Activated naive CD4-positive, alpha-beta T cell treated with anti-CD3 and anti-CD28 coated beads for 36 hours (primary cell): ENCODE measurements at regions not wholly inside any gene's neighbourhood (a gene's known extent, or its start where the extent isn't known, plus 50 kb on each side); places are given as distances from the start of the nearest gene placed in this dataset.

Experiments used
- CTCF ChIA-PET: fragments of 350-600 bp; sonication (Branson Sonifier 250); formaldehyde crosslinking; loops from one replicate; lab custom pipeline; 2021; ENCODE audit warnings: antibody characterized with exemption; lab: Charles Lee
- DNase-seq: peaks from one replicate; pipeline ENCODE4 v3.0.0-alpha.2; 2020
- H3K27ac Mint-ChIP-seq: one replicate; pipeline ENCODE4 v1.8.0; 2021; ENCODE audit warnings: mild to moderate bottlenecking, mixed read lengths
- H3K27me3 Mint-ChIP-seq: one replicate; pipeline ENCODE4 v1.8.0; 2021; ENCODE audit warnings: low read depth, mixed read lengths
- H3K36me3 Mint-ChIP-seq: one replicate; pipeline ENCODE4 v1.8.0; 2021; ENCODE audit warnings: low read depth, mixed read lengths
- H3K4me1 Mint-ChIP-seq: one replicate; pipeline ENCODE4 v1.8.0; 2021; ENCODE audit warnings: low read depth, mixed read lengths
- H3K4me3 Mint-ChIP-seq: one replicate; pipeline ENCODE4 v1.8.0; 2021; ENCODE audit warnings: mild to moderate bottlenecking, moderate library complexity, mixed read lengths
- H3K9me3 Mint-ChIP-seq: one replicate; pipeline ENCODE4 v1.8.0; 2021; ENCODE audit warnings: mixed read lengths
- intact Hi-C: fragments of 100-400 bp; cut with micrococcal nuclease; formaldehyde crosslinking; loops from one replicate; pipeline ENCODE4 v1.15.1; 2023

GRCh38 chr5:167661605-167662004, 629.8 kb upstream of the WWC1 start:
- Mint-ChIP-seq H3K36me3 (no peaks in the 10 kb centered on the region), H3K9me3 (peaks cover 1% of the 10 kb centered on the region), H3K4me3 (no peak overlapping the region), H3K27me3 (no peaks in the 10 kb centered on the region), H3K4me1 (no peaks in the 10 kb centered on the region), H3K27ac (no peak overlapping the region)
- no peak for DNase-seq
- intact Hi-C loops = no loop called here
- CTCF ChIA-PET = no interaction called here

DNA sequence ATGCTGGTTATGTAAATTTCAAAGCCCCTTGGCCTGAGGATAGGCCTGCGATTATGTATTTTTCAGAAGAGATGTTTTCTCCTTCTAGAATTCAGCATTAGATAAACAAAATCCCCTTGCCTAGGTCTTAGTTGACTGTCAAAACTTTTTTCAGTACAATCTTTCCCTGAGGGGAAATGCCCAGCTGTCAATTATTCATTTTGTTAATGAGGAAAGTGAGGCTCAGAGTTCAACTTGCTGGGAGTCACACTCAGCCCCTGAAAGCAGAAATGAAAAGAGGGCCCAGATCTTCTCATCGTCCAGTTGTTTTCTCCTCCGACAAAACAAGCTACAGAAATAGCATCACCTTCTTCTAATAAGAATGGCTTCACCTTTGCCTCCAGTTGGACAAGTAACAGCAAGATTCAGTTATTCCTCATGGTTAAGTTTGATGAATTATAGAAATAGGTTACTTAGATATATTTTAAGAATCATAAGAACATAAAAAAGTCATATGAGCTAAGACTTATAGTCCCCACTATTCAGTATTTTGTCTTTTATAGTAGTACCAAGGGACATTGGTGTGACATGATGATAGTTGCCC, 627.1 kb upstream of the WWC1 start:
- peaks cover 1% of the 10 kb centered on the region for H3K9me3 Mint-ChIP-seq

DNA sequence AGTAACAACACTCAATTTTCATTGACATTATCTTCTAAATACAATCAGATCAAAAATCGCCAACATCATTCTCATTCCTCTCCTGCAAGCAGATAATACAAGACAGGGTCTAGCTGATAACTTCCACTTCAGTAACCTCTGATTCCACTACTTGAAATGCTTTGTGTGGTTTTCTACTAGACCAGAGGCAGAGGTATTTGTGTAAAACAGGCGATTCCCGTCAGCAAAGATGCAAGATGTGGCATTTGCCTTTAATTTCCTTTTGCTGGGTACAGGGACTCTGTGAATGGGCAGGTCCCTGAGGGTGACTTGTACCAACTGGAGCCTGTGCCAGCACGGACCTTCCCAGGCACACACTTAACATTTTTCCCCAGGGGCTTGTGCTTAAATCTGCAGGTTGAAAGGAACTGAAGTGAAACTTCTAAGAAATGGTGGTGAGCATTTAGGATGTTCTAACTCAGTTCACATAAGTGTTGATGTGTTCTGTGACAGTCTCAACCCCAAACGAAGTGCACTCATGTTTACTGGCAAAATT, 625.5 kb upstream of the WWC1 start:
- H3K4me3 Mint-ChIP-seq = no peak overlapping the region
- H3K27me3 Mint-ChIP-seq = no peaks in the 10 kb centered on the region
- no peak for DNase-seq
- H3K27ac Mint-ChIP-seq = no peak overlapping the region
- peaks cover 1% of the 10 kb centered on the region for H3K9me3 Mint-ChIP-seq
- H3K36me3 Mint-ChIP-seq = no peaks in the 10 kb centered on the region
- intact Hi-C loops = no loop called here
- no peaks in the 10 kb centered on the region for H3K4me1 Mint-ChIP-seq
- CTCF ChIA-PET = no interaction called here

More for the DNA sequence above, 627.1 kb upstream of the WWC1 start:
- Mint-ChIP-seq H3K27me3 (no peaks in the 10 kb centered on the region), H3K27ac (no peak overlapping the region), H3K36me3 (no peaks in the 10 kb centered on the region), H3K4me1 (no peaks in the 10 kb centered on the region), H3K4me3 (no peak overlapping the region)
- DNase-seq = no peak
- CTCF ChIA-PET = no interaction called here
- intact Hi-C loops = no loop called here

DNA sequence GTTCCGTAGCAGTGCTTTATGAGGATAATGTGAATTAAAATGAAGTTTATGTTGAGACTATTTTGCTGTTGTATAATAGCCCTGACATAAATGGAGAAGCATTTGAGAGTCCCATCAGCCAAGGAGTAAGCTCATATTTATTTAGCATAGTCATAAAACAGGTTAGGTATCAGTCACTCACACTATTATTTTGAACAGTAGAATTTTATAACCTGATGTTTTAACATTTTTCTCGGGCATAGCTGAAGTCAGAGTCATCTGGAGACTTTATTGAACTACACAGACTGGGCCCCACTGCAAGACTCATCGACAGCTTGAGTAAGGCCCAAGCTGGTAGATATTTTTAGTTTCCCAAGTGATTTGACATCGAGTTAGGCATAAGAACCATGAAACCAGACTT, 620.3 kb upstream of the WWC1 start:
- Mint-ChIP-seq H3K27ac (no peak overlapping the region), H3K4me1 (no peaks in the 10 kb centered on the region), H3K9me3 (peaks cover 2% of the 10 kb centered on the region), H3K27me3 (no peaks in the 10 kb centered on the region), H3K36me3 (no peaks in the 10 kb centered on the region), H3K4me3 (no peak overlapping the region)
- no peak for DNase-seq
- intact Hi-C loops = no loop called here
- CTCF ChIA-PET = no interaction called here

DNA sequence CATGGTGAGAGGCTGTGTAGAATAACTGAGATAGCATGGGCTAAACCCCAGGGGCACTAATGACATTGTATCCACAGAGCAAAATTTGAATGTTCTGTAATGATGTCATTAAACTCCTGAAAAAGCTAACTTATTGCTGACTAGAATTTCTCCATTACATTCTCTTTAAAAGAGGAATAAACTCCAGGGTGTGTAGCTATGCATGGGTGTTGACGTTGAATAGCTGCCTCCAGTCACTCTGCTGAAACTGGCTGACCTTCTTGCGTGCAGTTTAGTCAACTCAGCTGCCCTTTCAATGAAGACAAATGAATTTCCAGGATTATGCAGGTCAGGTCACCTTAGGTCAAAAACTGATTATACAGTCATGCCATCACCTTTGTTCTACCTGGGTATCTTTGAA, 617.5 kb upstream of the WWC1 start:
- Mint-ChIP-seq H3K9me3 (peaks cover 10% of the 10 kb centered on the region), H3K27me3 (no peaks in the 10 kb centered on the region), H3K4me1 (no peaks in the 10 kb centered on the region), H3K27ac (no peak overlapping the region), H3K36me3 (no peaks in the 10 kb centered on the region), H3K4me3 (no peak overlapping the region)
- intact Hi-C loops = no loop called here
- DNase-seq = no peak
- CTCF ChIA-PET = no interaction called here

- H3K36me3 Mint-ChIP-seq = no peaks in the 10 kb centered on the region
- no peaks in the 10 kb centered on the region for H3K4me1 Mint-ChIP-seq
- intact Hi-C loops = no loop called here
- H3K27ac Mint-ChIP-seq = no peak overlapping the region
- CTCF ChIA-PET = no interaction called here
- no peaks in the 10 kb centered on the region for H3K27me3 Mint-ChIP-seq
- peaks cover 15% of the 10 kb centered on the region for H3K9me3 Mint-ChIP-seq
- H3K4me3 Mint-ChIP-seq = no peak overlapping the region
- no peak for DNase-seq
Measured at GRCh38 chr5:167678481-167678880, 613.0 kb upstream of the WWC1 start.

GRCh38 chr5:167684251-167684650, 607.2 kb upstream of the WWC1 start:
- CTCF ChIA-PET = no interaction called here
- Mint-ChIP-seq H3K36me3 (no peaks in the 10 kb centered on the region), H3K4me1 (no peaks in the 10 kb centered on the region), H3K4me3 (no peak overlapping the region), H3K27ac (no peak overlapping the region), H3K27me3 (no peaks in the 10 kb centered on the region), H3K9me3 (peaks cover 5% of the 10 kb centered on the region)
- no peak for DNase-seq
- intact Hi-C loops = no loop called here

- H3K27me3 Mint-ChIP-seq = no peaks in the 10 kb centered on the region
- no peak for DNase-seq
- CTCF ChIA-PET = no interaction called here
- H3K9me3 Mint-ChIP-seq = no peaks in the 10 kb centered on the region
- intact Hi-C loops = no loop called here
- H3K27ac Mint-ChIP-seq = no peak overlapping the region
- no peaks in the 10 kb centered on the region for H3K36me3 Mint-ChIP-seq
- no peaks in the 10 kb centered on the region for H3K4me1 Mint-ChIP-seq
- no peak overlapping the region for H3K4me3 Mint-ChIP-seq
Measured at GRCh38 chr5:167688341-167689130, 602.9 kb upstream of the WWC1 start.

DNA sequence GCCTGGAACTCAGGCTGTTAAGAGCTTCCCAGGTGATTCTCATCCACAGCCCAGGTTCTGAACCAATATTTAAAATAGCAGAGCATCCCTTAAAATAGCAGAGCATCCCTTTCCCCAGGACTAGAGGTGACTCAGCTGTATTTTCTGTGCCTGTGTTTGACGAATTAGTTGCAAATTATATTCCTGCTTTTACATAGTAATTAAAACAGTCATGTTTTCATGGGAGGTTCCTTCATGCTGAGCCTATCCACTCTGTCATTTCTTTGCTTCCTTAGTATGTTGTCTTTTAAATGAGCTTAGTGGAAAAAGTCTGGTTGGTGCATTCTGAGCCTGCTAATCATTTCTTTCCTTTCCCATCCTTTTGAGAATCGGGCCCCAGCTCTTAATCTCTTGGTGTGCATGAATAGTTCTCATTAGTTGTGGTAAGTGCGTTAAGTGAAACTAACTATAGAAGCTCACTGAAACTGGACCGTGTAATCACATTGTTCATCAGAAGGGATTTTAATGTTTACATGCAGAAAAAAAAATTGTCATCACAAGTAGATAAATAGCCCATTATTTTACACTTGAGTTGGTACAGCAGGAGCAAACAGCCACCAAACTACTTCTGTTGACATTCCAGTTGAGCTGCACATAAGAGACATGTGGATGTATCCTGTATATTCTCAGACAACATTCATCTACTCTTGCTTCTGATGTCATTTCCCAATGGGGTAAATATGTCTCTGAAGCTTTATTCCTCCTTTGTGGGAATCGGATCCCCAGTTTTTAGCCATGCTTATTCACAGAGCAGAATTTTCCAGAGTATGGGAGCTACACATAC, 596.9 kb upstream of the WWC1 start:
- H3K9me3 Mint-ChIP-seq = no peaks in the 10 kb centered on the region
- H3K27ac Mint-ChIP-seq = no peak overlapping the region
- intact Hi-C loops = no loop called here
- H3K36me3 Mint-ChIP-seq = no peaks in the 10 kb centered on the region
- no peak for DNase-seq
- no peaks in the 10 kb centered on the region for H3K27me3 Mint-ChIP-seq
- no peaks in the 10 kb centered on the region for H3K4me1 Mint-ChIP-seq
- CTCF ChIA-PET = no interaction called here
- no peak overlapping the region for H3K4me3 Mint-ChIP-seq

GRCh38 chr5:167696558-167697314, 594.7 kb upstream of the WWC1 start:
- no peak overlapping the region for H3K4me3 Mint-ChIP-seq
- peaks cover 2% of the 10 kb centered on the region for H3K27me3 Mint-ChIP-seq
- DNase-seq = no peak
- intact Hi-C loops = no loop called here
- H3K9me3 Mint-ChIP-seq = no peaks in the 10 kb centered on the region
- CTCF ChIA-PET = no interaction called here
- H3K4me1 Mint-ChIP-seq = no peaks in the 10 kb centered on the region
- H3K27ac Mint-ChIP-seq = no peak overlapping the region
- no peaks in the 10 kb centered on the region for H3K36me3 Mint-ChIP-seq

DNA sequence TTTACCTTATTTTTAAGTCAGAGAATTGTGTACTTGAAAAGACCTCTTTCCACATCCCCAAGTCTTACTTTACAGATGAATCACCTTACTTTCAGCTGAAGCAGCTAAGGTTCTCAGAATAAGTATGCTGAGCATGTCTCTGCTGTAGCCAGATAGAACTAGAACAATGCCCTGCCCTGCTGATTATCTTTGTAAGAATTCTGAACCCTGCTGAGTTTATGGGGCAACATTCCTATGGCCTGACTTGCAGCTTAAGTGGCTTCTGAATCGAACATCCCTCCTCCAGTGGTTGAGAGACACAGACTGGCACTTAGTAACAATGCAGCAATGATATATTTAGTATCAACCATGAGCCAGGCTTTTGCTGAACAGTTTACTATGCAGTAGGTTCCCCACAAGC, 592.0 kb upstream of the WWC1 start:
- no peaks in the 10 kb centered on the region for H3K4me1 Mint-ChIP-seq
- no peaks in the 10 kb centered on the region for H3K36me3 Mint-ChIP-seq
- DNase-seq = no peak
- intact Hi-C loops = no loop called here
- H3K4me3 Mint-ChIP-seq = no peak overlapping the region
- no peaks in the 10 kb centered on the region for H3K9me3 Mint-ChIP-seq
- H3K27me3 Mint-ChIP-seq = peaks cover 4% of the 10 kb centered on the region
- no peak overlapping the region for H3K27ac Mint-ChIP-seq
- CTCF ChIA-PET = no interaction called here

DNA sequence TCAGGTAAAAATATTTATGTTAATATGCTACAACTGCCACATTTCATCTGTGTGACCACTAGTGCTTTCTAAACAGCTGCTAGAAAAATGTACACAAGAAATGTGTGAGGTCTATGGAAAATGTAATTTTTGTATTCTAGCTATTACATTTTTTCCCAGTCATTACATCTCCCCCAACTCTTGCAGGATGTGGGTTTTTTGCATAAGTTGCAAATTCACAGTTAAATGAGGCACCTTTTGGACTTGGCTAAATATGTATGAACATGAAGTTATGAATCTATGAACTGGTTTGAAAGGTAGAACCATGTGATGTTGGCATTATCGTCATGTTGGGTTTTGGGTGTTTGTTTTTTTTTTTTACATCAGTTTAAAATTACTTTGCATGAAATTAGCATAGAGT, 590.4 kb upstream of the WWC1 start:
- H3K27me3 Mint-ChIP-seq = peaks cover 4% of the 10 kb centered on the region
- H3K27ac Mint-ChIP-seq = no peak overlapping the region
- H3K9me3 Mint-ChIP-seq = no peaks in the 10 kb centered on the region

More for the DNA sequence above, 590.4 kb upstream of the WWC1 start:
- no peak overlapping the region for H3K4me3 Mint-ChIP-seq
- CTCF ChIA-PET = no interaction called here
- no peak for DNase-seq
- intact Hi-C loops = no loop called here
- no peaks in the 10 kb centered on the region for H3K36me3 Mint-ChIP-seq
- H3K4me1 Mint-ChIP-seq = no peaks in the 10 kb centered on the region
